H9 (cell line): ENCODE measurements at regions not wholly inside any gene's neighbourhood (a gene's known extent, or its start where the extent isn't known, plus 50 kb on each side); places are given as distances from the start of the nearest gene placed in this dataset.

Experiments
- DNase-seq: peaks from one replicate; pipeline ENCODE4 v3.0.0-alpha.2; 2017
- H2AFZ ChIP-seq: one replicate; pipeline ENCODE4 v1.6.1; 2013; ENCODE audit warnings: mild to moderate bottlenecking, low read length, control low read depth, moderate library complexity
- H2AK5ac ChIP-seq: 2 replicates; pipeline ENCODE4 v1.6.1; 2013; ENCODE audit warnings: low read length, control low read depth, mixed read lengths; ENCODE audit not compliant: insufficient read length
- H2BK120ac ChIP-seq: one replicate; pipeline ENCODE4 v1.6.1; 2013; ENCODE audit warnings: low read depth, mild to moderate bottlenecking, low read length, control low read depth, inconsistent platforms; ENCODE audit not compliant: poor library complexity, severe bottlenecking
- H2BK12ac ChIP-seq: 2 replicates; pipeline ENCODE4 v1.6.1; 2013; ENCODE audit warnings: low read length, control low read depth, mixed read lengths, low read depth; ENCODE audit not compliant: insufficient read length
- H2BK15ac ChIP-seq: 2 replicates; pipeline ENCODE4 v1.6.1; 2013; ENCODE audit warnings: low read depth, low read length, control low read depth
- H2BK20ac ChIP-seq: one replicate; pipeline ENCODE4 v1.6.1; 2013; ENCODE audit warnings: low read depth, mild to moderate bottlenecking, low read length, control low read depth, inconsistent platforms; ENCODE audit not compliant: poor library complexity, severe bottlenecking
- H2BK5ac ChIP-seq: 2 replicates; pipeline ENCODE4 v1.6.1; 2013; ENCODE audit warnings: low read length, control low read depth, mixed read lengths; ENCODE audit not compliant: insufficient read length
- H3K14ac ChIP-seq: 2 replicates; pipeline ENCODE4 v1.6.1; 2013; ENCODE audit warnings: low read length, control low read depth; ENCODE audit not compliant: insufficient read depth
- H3K18ac ChIP-seq: 2 replicates; pipeline ENCODE4 v1.6.1; 2013; ENCODE audit warnings: low read depth, mild to moderate bottlenecking, mixed read lengths, low read length, control low read depth; ENCODE audit not compliant: insufficient read length
- H3K23ac ChIP-seq: 2 replicates; pipeline ENCODE4 v1.6.1; 2013; ENCODE audit warnings: low read length, control low read depth, mixed read lengths, low read depth; ENCODE audit not compliant: insufficient read length
- H3K23me2 ChIP-seq: 2 replicates; pipeline ENCODE4 v1.6.1; 2013; ENCODE audit warnings: low read depth, mild to moderate bottlenecking, mixed read lengths, low read length, control low read depth; ENCODE audit not compliant: insufficient read length, poor library complexity, severe bottlenecking
- H3K27ac ChIP-seq: 2 replicates; pipeline ENCODE4 v1.5.1; 2013; ENCODE audit warnings: low read length, control low read depth, mixed read lengths, low read depth; ENCODE audit not compliant: insufficient read length
- H3K27me3 ChIP-seq: 2 replicates; pipeline ENCODE4 v1.6.1; 2013; ENCODE audit warnings: low read length, control low read depth, inconsistent platforms; ENCODE audit not compliant: insufficient read depth
- H3K4ac ChIP-seq: 2 replicates; pipeline ENCODE4 v1.6.1; 2013; ENCODE audit warnings: low read depth, mild to moderate bottlenecking, control low read depth, inconsistent platforms, low read length, moderate library complexity
- H3K4me1 ChIP-seq: 2 replicates; pipeline ENCODE4 v1.6.1; 2013; ENCODE audit warnings: low read length, control low read depth, inconsistent platforms; ENCODE audit not compliant: insufficient read depth
- H3K4me2 ChIP-seq: 2 replicates; pipeline ENCODE4 v1.6.1; 2013; ENCODE audit warnings: low read length, control low read depth, mixed read lengths; ENCODE audit not compliant: insufficient read length, insufficient read depth
- H3K56ac ChIP-seq: 2 replicates; pipeline ENCODE4 v1.6.1; 2013; ENCODE audit warnings: low read depth, mild to moderate bottlenecking, mixed read lengths, low read length, control low read depth; ENCODE audit not compliant: insufficient read length
- H3K79me1 ChIP-seq: 2 replicates; pipeline ENCODE4 v1.6.1; 2013; ENCODE audit warnings: low read depth, mild to moderate bottlenecking, moderate library complexity, low read length, control low read depth, inconsistent platforms; ENCODE audit not compliant: insufficient read depth, poor library complexity, severe bottlenecking
- H3K79me2 ChIP-seq: 2 replicates; pipeline ENCODE4 v1.6.1; 2013; ENCODE audit warnings: low read length, control low read depth, inconsistent platforms; ENCODE audit not compliant: insufficient read depth
- H3K9ac ChIP-seq: 2 replicates; pipeline ENCODE4 v1.6.1; 2013; ENCODE audit warnings: low read length, control low read depth, mixed read lengths; ENCODE audit not compliant: insufficient read length; ENCODE audit errors: extremely low read depth
- H3K9me3 ChIP-seq: one replicate; pipeline ENCODE4 v1.6.1; 2013; ENCODE audit warnings: low read depth, low read length, inconsistent platforms; ENCODE audit not compliant: control insufficient read depth
- H3T11ph ChIP-seq: one replicate; pipeline ENCODE4 v1.6.1; 2013; ENCODE audit warnings: mild to moderate bottlenecking, low read length, control low read depth, inconsistent platforms
- H4K20me1 ChIP-seq: one replicate; pipeline ENCODE4 v1.6.1; 2013; ENCODE audit not compliant: control insufficient read depth, insufficient read length, insufficient read depth
- H4K5ac ChIP-seq: 2 replicates; pipeline ENCODE4 v1.6.1; 2013; ENCODE audit warnings: low read depth, mild to moderate bottlenecking, mixed read lengths, low read length, control low read depth; ENCODE audit not compliant: insufficient read length
- H4K8ac ChIP-seq: replicated peaks from 2 replicates; pipeline ENCODE4 v1.6.1; 2013; ENCODE audit warnings: low read length, control low read depth, mixed read lengths, low read depth; ENCODE audit not compliant: insufficient read length
- H4K91ac ChIP-seq: 2 replicates; pipeline ENCODE4 v1.6.1; 2013; ENCODE audit warnings: low read depth, mild to moderate bottlenecking, moderate library complexity, mixed read lengths, low read length, control low read depth; ENCODE audit not compliant: insufficient read length
- H3K27ac Mint-ChIP-seq, 3 experiments: 2 replicates in 2 of 3; 3 replicates in 1 of 3; pipeline ENCODE4 v1.8.0; 2020 to 2021; ENCODE audit warnings: mixed read lengths in 3 of 3, mild to moderate bottlenecking in 1 of 3, moderate library complexity in 1 of 3
- H3K27me3 Mint-ChIP-seq: 2 replicates; pipeline ENCODE4 v1.8.0; 2021; ENCODE audit warnings: low read depth, mild to moderate bottlenecking, moderate library complexity, mixed read lengths
- H3K36me3 Mint-ChIP-seq, 3 experiments: 2 replicates in 2 of 3; 3 replicates in 1 of 3; pipeline ENCODE4 v1.8.0; 2020 to 2021; ENCODE audit warnings: low read depth in 3 of 3, mixed read lengths in 3 of 3; ENCODE audit not compliant: insufficient read depth in 1 of 3
- H3K4me1 Mint-ChIP-seq, 2 experiments: 2 replicates each; pipeline ENCODE4 v1.8.0; 2020; ENCODE audit warnings: mixed read lengths in 2 of 2
- H3K4me3 Mint-ChIP-seq, 2 experiments: 2 replicates in 1 of 2; 3 replicates in 1 of 2; pipeline ENCODE4 v1.8.0; 2020 to 2021; ENCODE audit warnings: mild to moderate bottlenecking in 2 of 2, mixed read lengths in 2 of 2, moderate library complexity in 1 of 2
- H3K9me3 Mint-ChIP-seq, 2 experiments: 2 replicates in 1 of 2; 3 replicates in 1 of 2; pipeline ENCODE4 v1.8.0; 2020; ENCODE audit warnings: mild to moderate bottlenecking in 2 of 2, mixed read lengths in 2 of 2, moderate library complexity in 1 of 2
- CTCF ChIP-seq: fragments of 200-600 bp; sonication (generic); conservative IDR thresholded peaks from 3 replicates; pipeline ENCODE4 v1.8.0; 2021; ENCODE audit warnings: antibody characterized with exemption, mild to moderate bottlenecking
- WGBS: extraction: QIAGEN DNeasy Blood & Tissue Kit; methylation state at CpG from one replicate; pipeline ENCODE4 v1.1.7; 2013; ENCODE audit warnings: missing lambda C conversion rate, low lambda C conversion rate, mixed read lengths; ENCODE audit not compliant: insufficient read length; ENCODE audit errors: extremely low coverage; 5-methylcytosine and 5-hydroxymethylcytosine counted together

- Mint-ChIP-seq H3K27ac (no peak overlapping the region), H3K36me3 (no peaks in the 10 kb centered on the region), H3K4me3 (no peak overlapping the region), H3K27me3 (no peaks in the 10 kb centered on the region), H3K9me3 (no peaks in the 10 kb centered on the region), H3K4me1 (no peaks in the 10 kb centered on the region)
- no peak overlapping the region for H3K27ac ChIP-seq
- H3K4ac ChIP-seq = no peak overlapping the region
- no peak overlapping the region for H4K5ac ChIP-seq
- no peaks in the 10 kb centered on the region for H3K79me2 ChIP-seq
- H3K18ac ChIP-seq = no peak overlapping the region
- no peaks in the 10 kb centered on the region for H4K20me1 ChIP-seq
- H3K4me1 ChIP-seq = no peaks in the 10 kb centered on the region
- no peak overlapping the region for H2AK5ac ChIP-seq
- H3K27me3 ChIP-seq = no peaks in the 10 kb centered on the region
- no peaks in the 10 kb centered on the region for H3K9me3 ChIP-seq
- TF ChIP-seq CTCF = no peak
- H2BK5ac ChIP-seq = no peak overlapping the region
- no CpG with 5 or more reads among the region's 1 CpG for WGBS
- no peaks in the 10 kb centered on the region for H3K23me2 ChIP-seq
- H4K91ac ChIP-seq = no peak overlapping the region
- H3K23ac ChIP-seq = no peak overlapping the region
- DNase-seq = no peak
- H3T11ph ChIP-seq = no peak overlapping the region
- H3K4me2 ChIP-seq = no peak overlapping the region
- no peak overlapping the region for H2BK20ac ChIP-seq
- no peak overlapping the region for H3K9ac ChIP-seq
- no peak overlapping the region for H2AFZ ChIP-seq
- no peak overlapping the region for H2BK12ac ChIP-seq
- H3K56ac ChIP-seq = no peak overlapping the region
- no peak overlapping the region for H2BK120ac ChIP-seq
- no peak overlapping the region for H4K8ac ChIP-seq
- no peaks in the 10 kb centered on the region for H3K79me1 ChIP-seq
- no peak overlapping the region for H2BK15ac ChIP-seq
- no peak overlapping the region for H3K14ac ChIP-seq
Observed at GRCh38 chr10:63760708-63761047, 239.5 kb downstream of the REEP3 start.
